Calu3 (cell line): ENCODE measurements at regions not wholly inside any gene's neighbourhood (a gene's known extent, or its start where the extent isn't known, plus 50 kb on each side); places are given as distances from the start of the nearest gene placed in this dataset.
"Not testable (repeated sequence)": the region's sequence is repeated elsewhere in the genome, so short reads cannot be mapped to it uniquely, and the experiment has no call there.

Experiments used
- BruUV-seq: library from RNA; stranded (reverse); fragments of 400-500 nt; replicated peaks from 2 replicates; lab custom pipeline; 2021; lab: Mats Ljungman, UMichigan
- CTCF ChIA-PET: fragments of 300-600 bp; sonication (Branson Sonifier 250); formaldehyde crosslinking; loops from one replicate; lab custom pipeline; 2022; ENCODE audit warnings: antibody characterized with exemption; lab: Charles Lee
- DNase-seq: peaks from one replicate; pipeline ENCODE4 v3.0.0; 2022
- H3K27ac Mint-ChIP-seq: one replicate; pipeline ENCODE4 v1.8.0; 2022; ENCODE audit warnings: mixed read lengths; ENCODE audit not compliant: unreplicated experiment
- H3K27me3 Mint-ChIP-seq: one replicate; pipeline ENCODE4 v1.8.0; 2022; ENCODE audit warnings: mixed read lengths; ENCODE audit not compliant: unreplicated experiment
- H3K36me3 Mint-ChIP-seq: one replicate; pipeline ENCODE4 v1.8.0; 2022; ENCODE audit warnings: mild to moderate bottlenecking, moderate library complexity, mixed read lengths; ENCODE audit not compliant: insufficient read depth, unreplicated experiment
- H3K4me1 Mint-ChIP-seq: one replicate; pipeline ENCODE4 v1.8.0; 2022; ENCODE audit warnings: mild to moderate bottlenecking, low read depth, mixed read lengths; ENCODE audit not compliant: unreplicated experiment
- H3K4me3 Mint-ChIP-seq: one replicate; pipeline ENCODE4 v1.8.0; 2022; ENCODE audit warnings: mild to moderate bottlenecking, low read depth, moderate library complexity, mixed read lengths; ENCODE audit not compliant: unreplicated experiment
- H3K9me3 Mint-ChIP-seq: one replicate; pipeline ENCODE4 v1.8.0; 2022; ENCODE audit warnings: low read depth, mixed read lengths; ENCODE audit not compliant: unreplicated experiment
- intact Hi-C: fragments of 100-400 bp; cut with micrococcal nuclease; formaldehyde crosslinking; loops from one replicate; pipeline ENCODE4 v1.10.0; 2022; ENCODE audit not compliant: unreplicated experiment
- TF ChIP-seq, protein P1 (sequence below): fragments of 200-600 bp; IDR thresholded peaks from one replicate; pipeline ENCODE4 v1.8.0; 2022; ENCODE audit warnings: antibody characterized with exemption; ENCODE audit not compliant: unreplicated experiment

DNA sequence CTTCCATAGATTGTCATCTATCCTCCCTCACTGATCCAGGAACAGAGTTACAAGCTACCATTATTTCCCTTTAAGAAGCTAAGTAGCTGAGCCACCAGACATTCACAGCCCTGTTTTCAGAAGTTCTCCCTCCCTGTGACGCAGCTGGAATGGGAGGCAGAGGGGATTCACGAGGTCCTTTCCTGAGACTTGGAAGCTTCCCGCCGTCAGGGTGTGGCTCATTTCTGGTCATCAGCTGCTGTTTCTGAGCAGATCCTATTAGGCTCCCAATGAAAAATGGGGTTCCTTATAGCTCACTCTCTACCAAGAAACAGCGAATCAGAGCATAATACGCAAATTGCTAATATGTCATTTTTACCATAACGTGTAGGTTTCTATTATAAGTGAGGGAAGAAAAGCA, 559.3 kb upstream of the ID2 start:
- H3K9me3 Mint-ChIP-seq: no peaks in the 10 kb centered on the region
- intact Hi-C loops: no loop called here
- CTCF ChIA-PET: no interaction called here
- BruUV-seq: no TSS peak
- peaks cover 9% of the 10 kb centered on the region for H3K36me3 Mint-ChIP-seq
- DNase-seq: no peak
- peaks cover 39% of the 10 kb centered on the region for H3K4me1 Mint-ChIP-seq
- no peak overlapping the region for H3K27ac Mint-ChIP-seq
- no peak overlapping the region for H3K4me3 Mint-ChIP-seq
- H3K27me3 Mint-ChIP-seq: no peaks in the 10 kb centered on the region
- TF ChIP-seq, protein P1, sequence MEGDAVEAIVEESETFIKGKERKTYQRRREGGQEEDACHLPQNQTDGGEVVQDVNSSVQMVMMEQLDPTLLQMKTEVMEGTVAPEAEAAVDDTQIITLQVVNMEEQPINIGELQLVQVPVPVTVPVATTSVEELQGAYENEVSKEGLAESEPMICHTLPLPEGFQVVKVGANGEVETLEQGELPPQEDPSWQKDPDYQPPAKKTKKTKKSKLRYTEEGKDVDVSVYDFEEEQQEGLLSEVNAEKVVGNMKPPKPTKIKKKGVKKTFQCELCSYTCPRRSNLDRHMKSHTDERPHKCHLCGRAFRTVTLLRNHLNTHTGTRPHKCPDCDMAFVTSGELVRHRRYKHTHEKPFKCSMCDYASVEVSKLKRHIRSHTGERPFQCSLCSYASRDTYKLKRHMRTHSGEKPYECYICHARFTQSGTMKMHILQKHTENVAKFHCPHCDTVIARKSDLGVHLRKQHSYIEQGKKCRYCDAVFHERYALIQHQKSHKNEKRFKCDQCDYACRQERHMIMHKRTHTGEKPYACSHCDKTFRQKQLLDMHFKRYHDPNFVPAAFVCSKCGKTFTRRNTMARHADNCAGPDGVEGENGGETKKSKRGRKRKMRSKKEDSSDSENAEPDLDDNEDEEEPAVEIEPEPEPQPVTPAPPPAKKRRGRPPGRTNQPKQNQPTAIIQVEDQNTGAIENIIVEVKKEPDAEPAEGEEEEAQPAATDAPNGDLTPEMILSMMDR: no peak

DNA sequence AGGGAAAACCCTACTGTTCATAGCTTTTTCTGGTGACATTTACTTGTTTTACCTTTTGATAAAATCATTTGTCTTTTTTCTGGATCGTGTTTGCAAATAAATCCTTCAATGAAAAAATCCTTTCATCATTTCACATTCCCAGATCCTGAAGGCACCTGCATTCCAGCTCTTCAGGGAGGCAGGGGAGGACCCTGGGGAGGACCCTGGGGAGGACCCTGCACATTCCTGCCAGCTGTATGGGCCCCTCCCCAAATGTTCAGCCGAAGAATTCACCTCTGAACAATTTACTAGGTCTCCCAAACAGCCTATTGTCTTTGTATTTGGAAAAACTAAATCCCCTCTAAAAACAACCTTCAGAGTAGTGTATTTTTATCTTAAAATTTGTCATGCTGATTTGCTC, 558.4 kb upstream of the ID2 start:
- no peak overlapping the region for H3K4me3 Mint-ChIP-seq
- TF ChIP-seq, protein P1: no peak
- intact Hi-C loops: no loop called here

DNA sequence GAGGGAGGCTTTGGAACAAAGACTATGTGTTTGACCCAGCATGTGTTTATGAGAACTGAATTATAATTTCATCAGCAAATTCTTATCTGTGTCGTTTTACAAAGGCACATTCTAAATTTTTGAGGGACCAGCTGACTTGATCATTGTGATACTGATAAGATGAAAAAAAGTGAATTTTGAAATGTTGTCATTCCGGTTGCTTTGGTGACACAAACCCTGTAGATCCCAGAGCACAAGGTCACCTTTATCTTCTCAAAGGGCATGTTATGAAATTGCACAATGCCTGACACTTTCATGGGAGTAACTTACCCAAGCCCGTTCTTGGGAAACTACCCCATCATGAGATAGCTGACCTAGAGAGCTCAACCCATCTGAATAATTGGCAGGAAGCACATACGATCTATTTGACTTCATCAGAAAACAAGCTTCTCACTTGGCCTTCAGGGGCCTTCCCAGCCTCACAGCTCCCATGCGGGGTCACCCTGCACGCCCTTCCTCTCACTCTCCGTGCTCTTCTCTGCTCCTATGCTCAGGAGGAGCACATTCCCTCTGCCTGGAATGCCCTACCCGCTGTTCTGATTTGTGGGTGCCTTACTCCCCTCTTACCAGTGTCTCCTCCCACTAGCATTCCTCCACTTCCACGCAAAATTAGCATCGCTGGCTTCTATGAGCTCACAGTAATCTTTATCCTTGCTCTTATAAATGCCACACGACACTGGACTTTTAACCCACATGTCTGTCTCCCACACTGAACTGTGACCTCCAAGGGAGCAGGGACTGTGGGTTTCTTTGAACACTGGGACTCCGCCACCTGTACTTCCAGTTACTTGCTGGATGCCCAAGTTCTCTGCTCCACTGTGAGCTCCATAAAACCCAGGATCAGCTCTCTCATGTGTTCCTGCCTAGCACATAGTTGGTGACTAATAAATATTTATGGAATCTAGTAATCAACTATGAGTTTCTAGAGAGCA, 555.8 kb upstream of the ID2 start:
- Mint-ChIP-seq H3K36me3 (no peaks in the 10 kb centered on the region), H3K27me3 (no peaks in the 10 kb centered on the region), H3K4me3 (no peak overlapping the region), H3K9me3 (peaks cover 6% of the 10 kb centered on the region), H3K27ac (no peak overlapping the region), H3K4me1 (peaks cover 9% of the 10 kb centered on the region)
- TF ChIP-seq, protein P1: no peak
- no peak for DNase-seq
- no TSS peak for BruUV-seq
- intact Hi-C loops: no loop called here
- CTCF ChIA-PET: no interaction called here

More for the DNA sequence above, 558.4 kb upstream of the ID2 start:
- Mint-ChIP-seq H3K36me3 (peaks cover 9% of the 10 kb centered on the region), H3K27me3 (no peaks in the 10 kb centered on the region), H3K27ac (no peak overlapping the region), H3K9me3 (peaks cover 2% of the 10 kb centered on the region), H3K4me1 (peaks cover 32% of the 10 kb centered on the region)
- no TSS peak for BruUV-seq
- CTCF ChIA-PET: interaction anchor here (0.8 kb wide), 2 partner anchors 32 to 286 kb away, joined by 6 read pairs; no protein-coding TSS in a partner anchor
- no peak for DNase-seq

DNA sequence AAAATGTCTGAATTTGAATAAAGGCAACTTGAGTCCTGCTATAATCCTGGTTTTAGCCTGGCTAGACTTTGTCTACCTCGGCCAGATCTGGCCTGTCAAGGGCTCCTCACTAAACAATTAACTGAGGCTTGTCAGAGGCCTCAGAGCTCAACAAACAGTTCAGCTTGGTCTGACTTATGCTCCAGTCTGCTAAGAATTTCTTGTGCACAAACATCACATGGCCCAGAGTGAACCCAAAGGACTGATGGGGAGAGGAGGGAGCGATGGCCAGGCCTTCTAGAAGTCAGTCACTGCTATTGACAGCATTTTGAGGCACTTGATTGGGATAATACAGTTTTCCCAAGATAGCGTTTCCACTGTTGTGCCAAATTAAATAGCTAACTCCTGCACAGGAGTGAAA, 555.1 kb upstream of the ID2 start:
- intact Hi-C loops: no loop called here
- Mint-ChIP-seq H3K9me3 (peaks cover 6% of the 10 kb centered on the region), H3K4me3 (no peak overlapping the region), H3K27me3 (no peaks in the 10 kb centered on the region), H3K36me3 (no peaks in the 10 kb centered on the region), H3K27ac (no peak overlapping the region), H3K4me1 (peaks cover 9% of the 10 kb centered on the region)
- no TSS peak for BruUV-seq
- TF ChIP-seq, protein P1: no peak
- CTCF ChIA-PET: no interaction called here
- DNase-seq: no peak

DNA sequence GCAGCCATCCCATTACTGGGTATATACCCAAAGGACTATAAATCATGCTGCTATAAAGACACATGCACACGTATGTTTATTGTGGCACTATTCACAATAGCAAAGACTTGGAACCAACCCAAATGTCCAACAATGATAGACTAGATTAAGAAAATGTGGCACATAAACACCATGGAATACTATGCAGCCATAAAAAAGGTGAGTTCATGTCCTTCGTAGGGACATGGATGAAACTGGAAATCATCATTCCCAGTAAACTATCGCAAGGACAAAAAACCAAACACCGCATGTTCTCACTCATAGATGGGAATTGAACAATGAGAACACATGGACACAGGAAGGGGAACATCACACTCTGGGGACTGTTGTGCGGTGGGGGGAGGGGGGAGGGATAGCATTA, 550.4 kb upstream of the ID2 start:
- H3K4me3 Mint-ChIP-seq, BruUV-seq, CTCF ChIA-PET, H3K27me3 Mint-ChIP-seq, H3K27ac Mint-ChIP-seq, H3K36me3 Mint-ChIP-seq, H3K4me1 Mint-ChIP-seq, DNase-seq, intact Hi-C loops, H3K9me3 Mint-ChIP-seq: not testable (repeated sequence)
